Nephron progenitor cell (in vitro differentiated cells): ENCODE measurements at regions not wholly inside any gene's neighbourhood (a gene's known extent, or its start where the extent isn't known, plus 50 kb on each side); places are given as distances from the start of the nearest gene placed in this dataset.

Experiments
- DNase-seq: peaks from one replicate; pipeline ENCODE4 v3.0.0; 2021
- H3K27ac Mint-ChIP-seq: 2 replicates; pipeline ENCODE4 v1.8.0; 2021; ENCODE audit warnings: mild to moderate bottlenecking, moderate library complexity, mixed read lengths
- H3K27me3 Mint-ChIP-seq: 2 replicates; pipeline ENCODE4 v1.8.0; 2021; ENCODE audit warnings: mild to moderate bottlenecking, low read depth, mixed read lengths; ENCODE audit not compliant: poor library complexity
- H3K36me3 Mint-ChIP-seq: 2 replicates; pipeline ENCODE4 v1.8.0; 2021; ENCODE audit warnings: low read depth, mixed read lengths
- H3K4me1 Mint-ChIP-seq: 2 replicates; pipeline ENCODE4 v1.8.0; 2021; ENCODE audit warnings: mixed read lengths
- H3K4me3 Mint-ChIP-seq: 2 replicates; pipeline ENCODE4 v1.8.0; 2021; ENCODE audit warnings: mild to moderate bottlenecking, moderate library complexity, mixed read lengths
- H3K9me3 Mint-ChIP-seq: 2 replicates; pipeline ENCODE4 v1.8.0; 2021; ENCODE audit warnings: mild to moderate bottlenecking, moderate library complexity, mixed read lengths
- TF ChIP-seq, protein P1 (sequence below): fragments of 200-600 bp; sonication (generic); IDR thresholded peaks from 2 replicates; pipeline ENCODE4 v1.5.0; 2021; ENCODE audit warnings: antibody characterized with exemption

DNA sequence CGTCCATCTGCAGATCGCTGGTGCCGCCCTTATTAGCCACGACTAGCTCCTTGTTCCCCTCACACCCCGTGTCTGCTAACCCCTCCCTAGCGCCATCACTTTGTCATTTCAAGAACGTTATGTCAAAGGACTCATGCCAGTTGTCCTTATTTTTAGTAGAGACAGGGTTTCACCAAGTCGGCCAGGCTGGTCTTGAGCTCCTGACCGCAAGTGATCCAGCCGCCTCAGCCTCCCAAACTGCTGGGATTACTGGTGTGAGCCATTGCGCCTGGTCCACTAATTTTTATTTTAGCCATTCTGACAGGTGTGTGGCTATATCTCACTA lies 138.9 kb upstream of the HDAC4 start:
- H3K4me3 Mint-ChIP-seq = no peak overlapping the region
- no peak for DNase-seq
- H3K9me3 Mint-ChIP-seq = peaks cover 10% of the 10 kb centered on the region
- no peaks in the 10 kb centered on the region for H3K36me3 Mint-ChIP-seq
- peaks cover 11% of the 10 kb centered on the region for H3K27me3 Mint-ChIP-seq
- TF ChIP-seq, protein P1, sequence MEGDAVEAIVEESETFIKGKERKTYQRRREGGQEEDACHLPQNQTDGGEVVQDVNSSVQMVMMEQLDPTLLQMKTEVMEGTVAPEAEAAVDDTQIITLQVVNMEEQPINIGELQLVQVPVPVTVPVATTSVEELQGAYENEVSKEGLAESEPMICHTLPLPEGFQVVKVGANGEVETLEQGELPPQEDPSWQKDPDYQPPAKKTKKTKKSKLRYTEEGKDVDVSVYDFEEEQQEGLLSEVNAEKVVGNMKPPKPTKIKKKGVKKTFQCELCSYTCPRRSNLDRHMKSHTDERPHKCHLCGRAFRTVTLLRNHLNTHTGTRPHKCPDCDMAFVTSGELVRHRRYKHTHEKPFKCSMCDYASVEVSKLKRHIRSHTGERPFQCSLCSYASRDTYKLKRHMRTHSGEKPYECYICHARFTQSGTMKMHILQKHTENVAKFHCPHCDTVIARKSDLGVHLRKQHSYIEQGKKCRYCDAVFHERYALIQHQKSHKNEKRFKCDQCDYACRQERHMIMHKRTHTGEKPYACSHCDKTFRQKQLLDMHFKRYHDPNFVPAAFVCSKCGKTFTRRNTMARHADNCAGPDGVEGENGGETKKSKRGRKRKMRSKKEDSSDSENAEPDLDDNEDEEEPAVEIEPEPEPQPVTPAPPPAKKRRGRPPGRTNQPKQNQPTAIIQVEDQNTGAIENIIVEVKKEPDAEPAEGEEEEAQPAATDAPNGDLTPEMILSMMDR = no peak
- peaks cover 38% of the 10 kb centered on the region for H3K4me1 Mint-ChIP-seq
- H3K27ac Mint-ChIP-seq = no peak overlapping the region

DNA sequence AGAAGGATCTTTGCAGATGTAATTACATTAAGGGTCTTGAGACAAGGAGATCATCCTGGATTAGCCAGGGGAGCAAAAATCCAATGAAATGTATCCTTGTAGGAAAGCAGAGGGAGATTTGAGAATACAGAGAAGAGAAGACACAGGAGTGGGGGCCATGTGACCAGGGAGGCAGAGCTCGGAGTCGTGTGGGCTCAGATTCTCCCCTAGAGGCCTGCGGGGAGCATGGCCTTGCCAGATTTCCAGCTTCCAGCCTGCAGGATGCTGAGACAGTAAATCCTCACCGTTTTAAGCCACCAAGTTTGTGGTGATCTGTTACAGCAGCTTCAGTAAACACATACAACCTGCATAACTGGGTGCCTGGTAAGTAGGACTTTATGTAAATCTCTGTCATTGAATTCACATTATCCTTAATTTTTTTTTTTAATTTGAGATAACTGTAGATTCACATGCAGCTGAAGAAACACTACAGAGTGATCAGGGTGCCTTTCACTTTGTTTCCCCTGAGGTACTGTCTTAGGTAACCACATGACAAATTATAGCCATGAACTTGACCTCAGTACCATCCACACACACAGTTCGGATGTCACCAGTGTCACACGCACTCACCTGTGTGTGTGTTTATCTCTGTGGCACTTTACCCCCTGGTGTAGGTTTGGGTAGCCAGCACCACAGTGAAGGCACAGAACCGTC lies 138.4 kb upstream of the HDAC4 start:
- peaks cover 9% of the 10 kb centered on the region for H3K27me3 Mint-ChIP-seq
- peaks cover 13% of the 10 kb centered on the region for H3K9me3 Mint-ChIP-seq
- DNase-seq = no peak
- peaks cover 39% of the 10 kb centered on the region for H3K4me1 Mint-ChIP-seq
- no peak overlapping the region for H3K4me3 Mint-ChIP-seq
- no peaks in the 10 kb centered on the region for H3K36me3 Mint-ChIP-seq
- no peak overlapping the region for H3K27ac Mint-ChIP-seq
- TF ChIP-seq, protein P1 = no peak

DNA sequence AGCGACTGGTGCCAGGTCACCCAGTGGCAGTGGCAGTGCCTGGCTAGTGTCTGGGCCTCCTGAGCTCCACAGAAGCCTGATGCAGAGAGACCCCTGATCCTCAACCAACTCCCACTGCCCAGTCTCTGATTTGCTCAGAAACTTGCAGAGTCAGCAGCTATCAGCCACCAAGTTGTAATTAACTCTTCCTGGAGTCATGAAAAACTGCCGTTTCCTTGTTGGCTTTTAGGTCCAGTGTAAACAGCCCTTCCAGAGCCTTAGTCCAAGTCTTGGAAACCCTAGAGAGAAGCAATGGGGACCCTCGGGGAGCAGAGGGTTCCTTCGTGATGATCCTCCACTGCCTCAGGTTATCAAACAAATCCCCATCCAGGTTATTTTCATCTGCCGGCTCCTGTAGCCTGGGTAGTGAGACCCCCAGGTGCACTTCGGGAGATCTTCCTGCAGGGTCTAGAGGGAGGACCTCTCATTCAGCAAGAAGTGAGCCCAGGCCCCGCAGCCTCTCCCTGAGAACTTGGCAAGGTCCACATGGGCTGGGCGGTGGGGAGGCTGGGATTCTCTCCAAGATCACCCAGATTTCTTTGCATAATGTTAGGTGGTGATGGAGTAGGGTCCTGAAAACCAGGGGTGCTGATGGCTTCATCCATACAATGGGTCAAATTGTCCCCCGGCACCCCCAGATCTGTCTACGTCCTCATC lies 137.7 kb upstream of the HDAC4 start:
- DNase-seq = no peak
- Mint-ChIP-seq H3K36me3 (no peaks in the 10 kb centered on the region), H3K4me1 (peaks cover 43% of the 10 kb centered on the region), H3K27me3 (peaks cover 11% of the 10 kb centered on the region), H3K4me3 (no peak overlapping the region), H3K27ac (no peak overlapping the region), H3K9me3 (peaks cover 16% of the 10 kb centered on the region)
- TF ChIP-seq, protein P1 = no peak

DNA sequence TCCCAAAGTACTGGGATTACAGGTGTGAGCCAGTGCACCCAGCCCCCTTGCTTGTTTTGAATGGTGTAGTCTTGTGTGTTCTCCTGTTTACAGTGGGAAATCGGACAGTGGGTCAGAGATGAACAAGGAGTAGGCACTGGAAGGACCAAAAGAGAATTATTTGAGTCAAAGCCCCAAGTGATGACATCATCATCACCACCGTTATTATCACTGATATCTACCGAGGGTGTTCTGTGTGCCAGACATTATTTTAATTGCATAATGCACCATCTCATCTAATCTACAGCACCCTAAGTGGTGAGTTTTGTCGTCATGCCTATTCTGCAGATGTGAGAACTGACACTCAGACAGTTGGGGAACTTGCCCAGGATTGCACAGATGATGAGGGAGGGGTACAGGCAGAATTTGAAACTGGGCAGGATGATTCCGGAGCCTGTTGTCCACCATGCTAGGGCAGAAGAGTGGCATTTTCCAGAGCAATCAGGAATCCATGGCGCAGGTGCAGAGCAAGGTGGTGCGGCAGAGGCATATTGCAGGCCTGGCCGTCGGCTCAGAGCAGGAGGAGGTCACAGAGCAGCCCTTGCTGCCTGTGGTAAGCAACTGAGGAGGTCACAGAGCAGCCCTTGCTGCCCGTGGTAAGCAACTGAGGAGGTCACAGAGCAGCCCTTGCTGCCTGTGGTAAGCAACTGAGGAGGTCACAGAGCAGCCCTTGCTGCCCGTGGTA lies 137.0 kb upstream of the HDAC4 start:
- Mint-ChIP-seq H3K9me3 (peaks cover 16% of the 10 kb centered on the region), H3K4me3 (no peak overlapping the region), H3K36me3 (no peaks in the 10 kb centered on the region), H3K27ac (no peak overlapping the region), H3K27me3 (peaks cover 11% of the 10 kb centered on the region), H3K4me1 (peaks cover 50% of the 10 kb centered on the region)
- DNase-seq = no peak
- TF ChIP-seq, protein P1 = no peak

DNA sequence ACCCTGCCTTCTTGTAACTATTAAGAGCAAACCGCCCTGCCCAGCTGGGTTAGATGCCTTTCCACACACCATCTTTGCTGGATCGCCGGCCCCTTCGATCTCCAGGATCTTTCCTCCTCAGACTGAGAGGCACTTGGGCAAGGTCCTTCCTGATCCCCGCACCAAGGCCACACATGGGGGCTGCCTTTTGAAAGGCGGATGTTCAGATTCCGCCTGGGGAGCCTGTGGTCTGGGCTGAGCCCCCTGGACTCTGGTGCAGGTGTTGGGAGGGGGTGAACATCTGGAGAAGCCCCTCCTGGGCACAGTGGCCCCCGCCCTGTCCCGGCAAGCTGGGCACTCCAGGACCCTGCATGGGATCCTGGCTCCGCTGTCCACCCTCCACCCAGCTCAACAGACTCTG lies 135.4 kb upstream of the HDAC4 start:
- H3K36me3 Mint-ChIP-seq = no peaks in the 10 kb centered on the region
- no peak overlapping the region for H3K4me3 Mint-ChIP-seq
- peaks cover 9% of the 10 kb centered on the region for H3K9me3 Mint-ChIP-seq
- peaks cover 8% of the 10 kb centered on the region for H3K27me3 Mint-ChIP-seq
- TF ChIP-seq, protein P1 = no peak
- DNase-seq = no peak
- no peak overlapping the region for H3K27ac Mint-ChIP-seq
- peaks cover 66% of the 10 kb centered on the region for H3K4me1 Mint-ChIP-seq
